Endothelial cell of umbilical vein (primary cell): ENCODE measurements at regions not wholly inside any gene's neighbourhood (a gene's known extent, or its start where the extent isn't known, plus 50 kb on each side); places are given as distances from the start of the nearest gene placed in this dataset.
"Not testable (repeated sequence)": the region's sequence is repeated elsewhere in the genome, so short reads cannot be mapped to it uniquely, and the experiment has no call there.

Source experiments
- BruUV-seq: library from RNA; stranded (reverse); fragments of 400-500 nt; replicated peaks from 2 replicates; lab custom pipeline; 2021; lab: Mats Ljungman, UMichigan
- CTCF ChIA-PET: fragments of 300-600, 350-600 bp; sonication (Branson Sonifier 250); formaldehyde crosslinking; loops from one replicate; lab custom pipeline; 2021; ENCODE audit warnings: antibody characterized with exemption, inconsistent platforms; lab: Charles Lee
- POLR2A ChIA-PET: fragments of 300-600, 350-600 bp; sonication (Branson Sonifier 250); formaldehyde crosslinking; loops from one replicate; lab custom pipeline; 2021; ENCODE audit warnings: antibody characterized with exemption, inconsistent platforms; lab: Charles Lee
- DNase-seq: peaks from one replicate; pipeline ENCODE4 v3.0.0-alpha.2; 2011; ENCODE audit warnings: low read depth, low spot score
- FAIRE-seq: peaks from 2 replicates; lab custom pipeline; 2011; peaks lifted over from hg19 to GRCh38; lab: Jason Lieb, UNC
- H2AFZ ChIP-seq: 2 replicates; pipeline ENCODE4 v1.6.0; 2012; ENCODE audit warnings: low read depth, low read length, control low read depth, inconsistent platforms
- H3K27ac ChIP-seq: 2 replicates; pipeline ENCODE4 v1.5.1; 2011; ENCODE audit warnings: low read depth, mild to moderate bottlenecking, control low read depth, low read length, moderate library complexity; ENCODE audit not compliant: insufficient read depth
- H3K27me3 ChIP-seq, 2 experiments: 2 replicates each; pipeline versions ENCODE4 v1.6.0 to v1.6.1; 2011; ENCODE audit warnings: low read length in 2 of 2, mixed read lengths in 1 of 2; ENCODE audit not compliant: control insufficient read depth in 2 of 2, insufficient read depth in 2 of 2
- H3K36me3 ChIP-seq, 2 experiments: 2 replicates in 1 of 2; 3 replicates in 1 of 2; pipeline ENCODE4 v1.5.1; 2011; ENCODE audit warnings: low read length in 2 of 2, mild to moderate bottlenecking in 1 of 2, moderate library complexity in 1 of 2; ENCODE audit not compliant: control insufficient read depth in 2 of 2, insufficient read depth in 2 of 2; ENCODE audit errors: extremely low read depth in 1 of 2
- H3K4me1 ChIP-seq: 3 replicates; pipeline ENCODE4 v1.5.1; 2011; ENCODE audit warnings: mild to moderate bottlenecking, low read length; ENCODE audit not compliant: control insufficient read depth, insufficient read depth; ENCODE audit errors: extremely low read depth
- H3K4me2 ChIP-seq: 2 replicates; pipeline ENCODE4 v1.6.1; 2011; ENCODE audit warnings: low read length, control low read depth, mixed read lengths; ENCODE audit not compliant: insufficient read depth
- H3K4me3 ChIP-seq, 3 experiments: fragments of 200-600 bp in 1 of 3; sonication (generic), shearing (Covaris generic) in 1 of 3; replicated peaks in 1 of 3; 2 replicates each; pipeline ENCODE4 v1.5.1; 2011 to 2016; ENCODE audit warnings: control low read depth in 3 of 3, low read length in 3 of 3, mild to moderate bottlenecking in 2 of 3, inconsistent platforms in 1 of 3, low read depth in 1 of 3, moderate library complexity in 1 of 3; ENCODE audit not compliant: insufficient read depth in 1 of 3
- H3K79me2 ChIP-seq: 2 replicates; pipeline ENCODE4 v1.6.0; 2012; ENCODE audit warnings: low read length, inconsistent platforms; ENCODE audit not compliant: control insufficient read depth, insufficient read depth
- H3K9ac ChIP-seq: replicated peaks from 2 replicates; pipeline ENCODE3; 2011; ENCODE audit warnings: low read length, control low read depth; ENCODE audit not compliant: insufficient read depth; ENCODE audit errors: extremely low read depth
- H3K9me1 ChIP-seq: replicated peaks from 3 replicates; pipeline ENCODE4 v1.6.0; 2011; ENCODE audit warnings: mild to moderate bottlenecking, low read length; ENCODE audit not compliant: control insufficient read depth, insufficient read depth; ENCODE audit errors: extremely low read depth
- H3K9me3 ChIP-seq: replicated peaks from 2 replicates; pipeline ENCODE4 v1.5.1; 2012; ENCODE audit warnings: low read length, inconsistent platforms; ENCODE audit not compliant: control insufficient read depth, insufficient read depth
- H4K20me1 ChIP-seq: replicated peaks from 2 replicates; pipeline ENCODE3; 2011; ENCODE audit warnings: mild to moderate bottlenecking, low read length; ENCODE audit not compliant: control insufficient read depth, insufficient read depth; ENCODE audit errors: extremely low read depth
- FOS ChIP-seq: IDR thresholded peaks from 2 replicates; pipeline ENCODE4 v1.6.1; 2011; ENCODE audit warnings: mild to moderate bottlenecking, low read length, moderate library complexity, borderline replicate concordance; ENCODE audit not compliant: insufficient read depth
- GATA2 ChIP-seq: IDR thresholded peaks from 2 replicates; pipeline ENCODE4 v1.7.0; 2011; ENCODE audit warnings: low read depth, mild to moderate bottlenecking, moderate library complexity, mixed read lengths, low read length; ENCODE audit not compliant: insufficient read length, insufficient read depth
- JUN ChIP-seq: IDR thresholded peaks from 2 replicates; pipeline ENCODE4 v1.6.1; 2011; ENCODE audit warnings: borderline replicate concordance, low read depth; ENCODE audit not compliant: insufficient read length, insufficient read depth
- MYC ChIP-seq: IDR thresholded peaks from one replicate; pipeline ENCODE4 v1.6.1; 2011; ENCODE audit warnings: mild to moderate bottlenecking, low read depth, low read length
- POLR2AphosphoS5 ChIP-seq: IDR thresholded peaks from 2 replicates; pipeline ENCODE4 v1.6.1; 2012; ENCODE audit warnings: low read depth, mild to moderate bottlenecking, control low read depth, low read length, moderate library complexity; ENCODE audit not compliant: insufficient read depth
- dilution Hi-C: fragments of 300-500 bp; cut with MboI; formaldehyde crosslinking; loops from one replicate; pipeline ENCODE4 v1.15.0; 2019; ENCODE audit warnings: low sequenced_read_pairs; ENCODE audit not compliant: extremely low pct_ligation_motif_present
- intact Hi-C: fragments of 100-400 bp; cut with micrococcal nuclease; formaldehyde crosslinking; loops from one replicate; pipeline ENCODE4 v1.10.0; 2022

GRCh38 chr12:131621701-131622421 lies 89.0 kb upstream of the SFSWAP start:
- Histone ChIP-seq H3K4me2 (no peak overlapping the region), H3K9ac (no peak overlapping the region), H3K9me1 (no peaks in the 10 kb centered on the region), H3K4me3 (no peak overlapping the region), H3K27me3 (no peaks in the 10 kb centered on the region), H3K9me3 (no peaks in the 10 kb centered on the region), H3K79me2 (no peaks in the 10 kb centered on the region), H3K36me3 (no peaks in the 10 kb centered on the region), H4K20me1 (no peaks in the 10 kb centered on the region), H3K27ac (no peak overlapping the region), H2AFZ (no peak overlapping the region), H3K4me1 (no peaks in the 10 kb centered on the region)
- TF ChIP-seq FOS (no peak), POLR2AphosphoS5 (no peak), GATA2 (no peak), MYC (no peak)
- intact Hi-C loops (loop anchor here (5.0 kb wide), 1 partner anchor 280 kb away; no protein-coding TSS in a partner anchor), dilution Hi-C loops (no loop called here)
- ChIA-PET CTCF (no interaction called here), POLR2A (no interaction called here)
- BruUV-seq, result no TSS peak
- DNase-seq (no peak), FAIRE-seq (no peak)

GRCh38 chr12:131622422-131622955 lies 88.4 kb upstream of the SFSWAP start:
- FAIRE-seq, result no peak
- Histone ChIP-seq H3K9ac (no peak overlapping the region), H3K9me1 (no peaks in the 10 kb centered on the region), H3K27me3 (no peaks in the 10 kb centered on the region), H2AFZ (no peak overlapping the region), H3K27ac (no peak overlapping the region), H4K20me1 (no peaks in the 10 kb centered on the region), H3K36me3 (no peaks in the 10 kb centered on the region), H3K9me3 (no peaks in the 10 kb centered on the region), H3K4me1 (no peaks in the 10 kb centered on the region), H3K4me2 (no peak overlapping the region), H3K4me3 (no peak overlapping the region), H3K79me2 (no peaks in the 10 kb centered on the region)
- intact Hi-C loops (loop anchor here (5.0 kb wide), 1 partner anchor 280 kb away; no protein-coding TSS in a partner anchor), dilution Hi-C loops (no loop called here)
- ChIA-PET CTCF (no interaction called here), POLR2A (no interaction called here)
- BruUV-seq, result no TSS peak
- TF ChIP-seq FOS, result no peak
- TF ChIP-seq JUN, result no peak
- no peak for DNase-seq

GRCh38 chr12:131623404-131624368 lies 87.2 kb upstream of the SFSWAP start:
- DNase-seq, H4K20me1 ChIP-seq, BruUV-seq, H3K9me3 ChIP-seq, H3K9ac ChIP-seq, CTCF ChIA-PET, H3K4me3 ChIP-seq, H3K79me2 ChIP-seq, POLR2A ChIA-PET, H3K36me3 ChIP-seq, dilution Hi-C loops, H3K27ac ChIP-seq, H3K4me2 ChIP-seq, FAIRE-seq, H3K27me3 ChIP-seq, H2AFZ ChIP-seq, H3K4me1 ChIP-seq, H3K9me1 ChIP-seq: not testable (repeated sequence)
- intact Hi-C loops, result loop anchor here (5.0 kb wide), 1 partner anchor 281 kb away; no protein-coding TSS in a partner anchor
